ENCODE measurements at regions not wholly inside any gene's neighbourhood (a gene's known extent, or its start where the extent isn't known, plus 50 kb on each side); places are given as distances from the start of the nearest gene placed in this dataset.

- no peak for DNase-seq
Observed at GRCh38 chr10:113261161-113261560, 291.7 kb upstream of the HABP2 start.

- no peak for DNase-seq
Observed at GRCh38 chr10:113261611-113262091, 291.2 kb upstream of the HABP2 start.

DNA sequence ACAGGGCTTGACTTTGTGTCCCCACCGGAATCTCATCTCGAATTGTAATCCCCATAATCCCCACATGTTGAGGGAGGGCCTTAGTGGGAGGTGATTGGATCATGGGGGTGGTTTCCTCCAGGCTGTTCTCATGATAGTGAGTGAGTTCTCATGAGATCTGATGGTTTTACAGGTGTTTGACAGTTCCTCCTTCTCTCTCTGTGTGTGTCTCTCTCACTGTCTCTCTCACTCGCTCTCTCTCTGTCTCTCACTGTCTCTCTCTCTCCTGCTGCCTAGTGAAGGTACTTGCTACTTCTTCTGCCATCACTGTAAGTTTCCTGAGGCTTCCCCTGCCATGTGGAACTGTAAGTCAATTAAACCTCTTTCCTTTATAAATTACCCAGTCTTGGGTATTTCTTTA lies 289.8 kb upstream of the HABP2 start:
- no peak for DNase-seq

DNA sequence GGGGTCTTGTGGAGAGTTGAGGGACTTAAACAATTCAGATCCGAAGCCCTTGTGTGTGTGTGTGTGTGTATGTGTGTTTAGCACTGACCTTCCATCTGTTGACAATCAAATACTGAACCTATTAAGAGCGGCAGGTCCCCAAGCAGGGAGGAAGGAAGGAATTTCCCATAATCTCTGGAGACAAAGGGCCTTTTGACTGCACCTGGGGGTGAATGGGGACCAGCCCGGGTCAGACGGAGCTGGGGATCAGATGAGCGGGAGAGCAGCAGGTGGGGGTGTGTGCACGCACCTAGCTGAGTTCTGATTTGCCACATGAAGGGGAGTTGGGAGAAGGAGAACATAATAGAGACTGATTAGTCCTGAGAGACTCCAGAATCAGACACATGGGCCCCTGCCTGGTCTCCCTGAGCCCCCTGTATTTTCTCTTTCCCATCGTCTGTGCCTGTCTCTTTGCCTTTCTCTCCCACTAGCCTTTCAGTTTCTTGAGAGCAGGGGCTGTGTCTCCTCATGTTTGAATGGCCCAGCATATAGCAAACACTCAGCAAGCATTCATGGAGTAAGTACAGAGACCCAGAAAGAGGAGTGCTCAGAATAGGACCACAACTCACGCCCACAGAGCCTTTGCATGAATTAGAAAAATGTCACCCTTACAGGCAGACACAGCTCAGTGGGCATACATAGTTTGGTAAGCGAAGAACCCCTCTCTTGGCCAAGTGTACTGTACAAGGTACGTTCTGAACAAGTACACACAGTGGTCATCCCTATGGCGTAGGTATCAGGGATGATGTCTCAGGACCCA lies 288.3 kb upstream of the HABP2 start:
- no peak for DNase-seq

DNA sequence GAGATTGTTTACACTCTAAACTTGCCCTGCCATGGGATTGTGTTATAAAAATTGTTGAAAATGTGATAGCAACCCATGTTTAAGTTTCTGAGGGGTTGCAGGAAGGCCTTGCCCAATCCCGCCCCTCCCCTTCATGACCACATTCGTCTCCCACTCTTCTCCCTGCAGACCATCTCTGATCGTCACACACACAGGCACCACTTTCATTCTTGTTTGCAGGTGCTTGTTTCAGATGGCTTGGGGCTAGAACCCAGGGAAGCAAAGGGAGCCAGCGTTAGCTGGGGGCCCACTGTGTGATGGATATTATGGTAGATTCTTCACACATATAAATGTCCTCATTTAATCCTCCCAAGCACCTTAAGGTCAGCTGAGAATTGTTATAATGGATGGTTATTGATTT lies 286.7 kb upstream of the HABP2 start:
- no peak for DNase-seq

GRCh38 chr10:113267619-113268562 lies 285.0 kb upstream of the HABP2 start:
- no peak for DNase-seq

- DNase-seq: no peak
Observed at GRCh38 chr10:113269333-113269732, 283.5 kb upstream of the HABP2 start.

DNA sequence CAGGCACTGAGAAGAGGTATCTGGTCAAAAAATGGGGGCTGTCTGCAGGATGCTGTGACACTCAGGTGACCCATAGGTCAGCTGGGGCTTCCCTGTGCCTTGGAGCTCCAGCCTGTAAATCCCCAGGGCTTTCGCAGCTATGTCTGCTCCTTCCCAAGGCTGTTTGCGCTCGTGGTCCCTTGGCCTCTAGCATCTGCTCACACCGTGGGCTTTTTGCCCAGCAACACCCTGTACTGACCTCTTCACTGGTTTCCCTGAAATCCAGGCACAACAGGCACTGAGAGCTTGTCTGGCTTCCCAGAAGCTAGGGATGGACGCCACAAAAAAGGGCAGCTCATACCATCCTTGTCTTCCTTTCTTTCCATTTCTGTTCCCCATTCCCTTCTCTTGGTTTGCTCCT lies 280.3 kb upstream of the HABP2 start:
- no peak for DNase-seq

- no peak for DNase-seq
Observed at GRCh38 chr10:113273181-113274163, 279.4 kb upstream of the HABP2 start.

DNA sequence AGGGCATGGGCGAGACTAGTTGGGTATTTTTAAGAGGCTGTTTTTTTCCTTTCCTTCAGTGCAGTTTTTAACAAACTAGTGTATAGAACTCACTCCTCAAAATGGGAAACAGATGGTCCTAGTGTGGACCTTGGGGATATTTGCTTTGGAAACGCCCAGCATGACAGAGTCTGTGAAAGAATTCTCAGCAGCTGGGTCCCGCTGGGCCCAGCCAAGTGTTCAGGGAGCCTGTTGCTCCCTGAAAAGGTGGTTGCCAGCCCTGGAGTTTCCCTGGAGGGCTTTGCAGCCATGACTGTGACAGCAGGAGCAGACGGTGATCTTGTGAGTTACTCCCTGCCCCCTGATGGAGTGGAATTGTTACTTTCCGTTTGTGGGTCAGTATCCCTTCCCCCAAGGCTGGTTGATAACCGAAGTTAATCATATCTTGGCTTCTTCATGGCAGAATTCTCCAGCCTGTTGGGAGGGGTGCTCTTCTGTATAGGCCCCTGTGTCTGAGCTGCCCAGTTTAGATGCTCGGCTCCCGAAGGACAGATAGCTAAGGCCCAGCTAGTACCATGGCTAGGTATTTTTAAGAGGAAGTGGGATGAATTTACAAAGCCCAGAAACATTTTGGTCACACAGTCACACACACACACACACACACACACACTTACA lies 278.6 kb upstream of the HABP2 start:
- no peak for DNase-seq

- DNase-seq: no peak
Observed at GRCh38 chr10:113278221-113278620, 274.6 kb upstream of the HABP2 start.

- DNase-seq: no peak
Observed at GRCh38 chr10:113278664-113279063, 274.2 kb upstream of the HABP2 start.

DNA sequence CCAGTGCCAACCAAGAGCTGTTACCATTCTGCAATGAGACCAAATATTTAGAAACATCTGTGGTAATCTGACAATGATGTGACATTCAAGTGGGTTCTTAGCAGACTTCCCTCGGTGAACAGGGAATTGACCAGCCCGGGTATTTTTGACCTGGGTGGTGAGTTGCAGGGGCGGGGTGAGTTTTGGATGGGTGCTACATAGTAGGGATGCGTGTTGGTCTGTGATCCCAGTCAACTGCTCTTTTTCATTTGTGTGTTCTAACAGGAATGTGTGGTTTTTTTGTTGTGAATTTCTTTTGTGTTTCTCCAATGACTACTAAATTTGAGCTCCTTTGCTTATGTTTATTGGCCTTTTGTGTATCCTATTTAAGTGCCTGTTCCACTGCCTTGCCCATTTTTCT lies 273.6 kb upstream of the HABP2 start:
- DNase-seq: no peak

- no peak for DNase-seq
Observed at GRCh38 chr10:113282564-113282963, 270.3 kb upstream of the HABP2 start.

GRCh38 chr10:113283189-113283588 lies 269.7 kb upstream of the HABP2 start:
- no peak for DNase-seq

- no peak for DNase-seq
Observed at GRCh38 chr10:113284635-113285034, 268.2 kb upstream of the HABP2 start.

GRCh38 chr10:113285305-113285704 lies 267.5 kb upstream of the HABP2 start:
- DNase-seq: no peak

DNA sequence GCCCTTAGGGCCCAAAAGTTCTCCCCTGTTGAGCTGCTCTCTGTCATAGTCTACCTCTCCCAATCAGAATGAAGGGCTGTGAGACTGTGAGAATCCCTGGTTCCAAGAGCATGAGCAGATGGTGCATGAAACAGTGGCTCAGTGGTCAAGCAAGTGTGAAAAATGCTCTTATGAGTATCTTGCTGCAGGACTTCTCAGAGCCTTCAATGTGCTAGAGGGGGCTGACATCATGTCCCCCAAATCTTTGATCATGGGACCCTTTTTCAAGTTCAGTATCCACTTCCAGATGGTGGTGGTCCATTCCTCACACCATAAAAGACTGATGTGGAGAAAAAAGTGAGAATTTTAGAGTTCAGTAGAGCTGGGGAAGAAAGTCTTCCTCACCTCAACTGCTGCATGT lies 265.3 kb upstream of the HABP2 start:
- DNase-seq: no peak

- no peak for DNase-seq
Observed at GRCh38 chr10:113290137-113290536, 262.7 kb upstream of the HABP2 start.

GRCh38 chr10:113291413-113291812 lies 261.4 kb upstream of the HABP2 start:
- DNase-seq: no peak

GRCh38 chr10:113292086-113292485 lies 260.8 kb upstream of the HABP2 start:
- DNase-seq: no peak

DNA sequence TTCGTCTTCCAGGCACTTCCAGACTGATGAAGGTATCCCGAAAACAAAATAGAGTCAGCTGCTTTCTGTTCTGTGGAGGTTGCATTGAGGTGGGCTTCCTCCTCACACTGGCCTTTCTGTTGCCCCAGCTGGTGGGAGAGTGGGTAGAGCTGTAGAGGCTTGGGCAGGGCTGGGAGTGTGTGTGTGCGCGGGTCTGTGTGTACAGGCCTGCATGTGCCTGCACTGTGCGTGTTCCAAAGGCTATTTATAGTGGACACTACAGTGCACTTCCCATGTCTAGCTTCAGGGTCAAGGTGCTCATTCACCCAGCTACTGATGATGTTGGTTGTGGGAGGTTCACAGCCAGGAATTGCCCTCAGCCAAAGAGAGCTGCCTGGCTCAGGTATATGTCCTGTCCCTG lies 260.1 kb upstream of the HABP2 start:
- DNase-seq: no peak

Measured in NCI-H2029 (cell line).